NCI-H748 treated with DMSO at 0.1 percent for 48 hours (cell line): ENCODE measurements at regions not wholly inside any gene's neighbourhood (a gene's known extent, or its start where the extent isn't known, plus 50 kb on each side); places are given as distances from the start of the nearest gene placed in this dataset.
"Not testable (repeated sequence)": the region's sequence is repeated elsewhere in the genome, so short reads cannot be mapped to it uniquely, and the experiment has no call there.

Experiments used
- DNase-seq: peaks from one replicate; lab custom pipeline; 2025; lab: John Stamatoyannopoulos, UW

DNA sequence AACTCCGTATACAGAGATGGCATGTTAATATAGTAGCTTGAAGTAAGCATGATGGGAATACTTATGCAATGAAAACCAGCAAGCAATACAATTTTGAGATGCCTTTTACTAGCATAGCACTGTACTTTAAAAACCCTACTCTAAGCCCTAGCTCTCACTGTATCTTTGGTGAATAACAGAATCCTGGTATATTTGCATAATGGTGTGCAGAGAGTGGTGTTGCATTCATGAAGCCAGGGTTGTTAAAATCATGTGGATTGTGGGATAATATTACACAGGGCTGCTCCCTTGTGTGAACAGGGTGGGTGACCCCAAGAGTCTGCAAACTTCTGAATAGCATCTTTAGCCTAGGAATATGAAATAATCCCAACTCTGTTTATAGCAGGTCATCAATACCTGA, 105.2 kb upstream of the BMP2 start:
- no peak for DNase-seq

DNA sequence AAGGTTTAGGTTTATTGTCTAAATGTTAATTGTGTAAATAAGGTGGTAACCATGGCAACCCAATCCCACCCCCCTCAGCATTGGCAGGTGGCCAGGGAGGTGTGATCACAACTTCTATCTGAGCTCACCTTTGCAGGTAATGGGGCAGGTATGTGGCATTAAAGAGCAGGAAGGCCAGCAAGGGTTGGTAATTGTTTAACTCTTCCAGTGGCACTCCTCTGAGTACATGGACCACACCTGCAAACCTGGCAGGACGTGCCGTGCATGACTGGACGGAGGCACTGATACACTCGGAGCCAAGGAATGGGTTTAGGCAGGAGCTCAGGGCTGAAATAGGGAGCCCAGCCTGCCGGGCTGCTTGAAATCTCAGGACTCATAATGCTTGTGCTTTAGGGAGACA, 107.0 kb upstream of the BMP2 start:
- no peak for DNase-seq

DNA sequence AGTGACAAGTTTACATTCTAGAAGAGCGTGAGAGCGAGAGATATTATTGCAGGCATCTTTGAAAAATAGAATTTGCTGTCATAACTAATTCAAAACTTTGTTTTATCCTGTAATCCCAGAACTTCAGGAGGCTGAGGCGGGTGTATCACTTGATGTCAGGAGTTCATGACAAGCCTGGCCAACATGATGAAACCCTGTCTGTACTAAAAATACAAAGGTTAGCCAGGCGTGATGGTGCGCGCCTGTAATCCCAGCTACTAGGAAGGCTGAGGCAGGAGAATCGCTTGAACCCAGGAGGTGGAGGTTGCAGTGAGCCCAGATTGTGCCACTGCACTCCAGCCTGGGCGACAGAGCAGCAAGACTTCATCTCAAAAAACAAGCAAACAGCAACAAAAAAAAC, 108.6 kb upstream of the BMP2 start:
- not testable (repeated sequence) for DNase-seq

DNA sequence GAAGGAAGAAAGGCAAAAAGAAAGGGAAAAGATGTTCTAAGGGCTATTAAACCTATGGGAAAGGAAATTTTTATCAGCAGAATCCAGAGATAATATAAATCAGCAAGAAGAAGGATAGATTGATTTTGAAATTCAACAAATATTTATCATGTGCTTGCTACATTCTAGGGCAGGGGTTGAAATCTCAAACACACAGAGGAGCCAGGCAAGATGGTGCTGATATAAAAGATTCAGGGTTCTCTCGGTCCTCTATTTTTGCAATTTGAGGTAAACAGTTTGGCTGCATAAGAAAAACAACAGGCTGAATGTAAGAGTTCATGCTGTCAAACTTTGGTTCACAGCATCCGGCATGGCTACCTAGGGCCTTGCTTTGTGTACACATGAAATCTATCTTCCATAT, 109.6 kb upstream of the BMP2 start:
- no peak for DNase-seq

DNA sequence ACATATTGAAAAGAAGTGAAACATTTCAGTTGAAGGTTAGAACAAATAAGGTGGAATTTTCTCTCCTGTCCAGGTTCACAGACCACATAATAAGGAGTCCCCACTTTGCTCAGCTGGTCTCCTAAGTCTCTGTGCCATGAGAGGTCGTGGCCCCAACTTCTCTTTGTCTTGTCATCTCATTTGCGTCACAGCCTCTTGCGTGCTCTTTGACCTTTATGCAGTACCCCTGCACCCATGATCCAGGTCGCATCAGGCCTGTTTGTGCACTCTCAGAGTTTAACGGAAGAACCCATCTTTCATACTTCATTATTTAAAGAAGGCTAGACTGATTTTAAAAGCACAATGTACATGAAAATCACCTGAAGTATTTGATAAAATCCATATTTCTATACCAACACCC, 110.4 kb upstream of the BMP2 start:
- DNase-seq: no peak

DNA sequence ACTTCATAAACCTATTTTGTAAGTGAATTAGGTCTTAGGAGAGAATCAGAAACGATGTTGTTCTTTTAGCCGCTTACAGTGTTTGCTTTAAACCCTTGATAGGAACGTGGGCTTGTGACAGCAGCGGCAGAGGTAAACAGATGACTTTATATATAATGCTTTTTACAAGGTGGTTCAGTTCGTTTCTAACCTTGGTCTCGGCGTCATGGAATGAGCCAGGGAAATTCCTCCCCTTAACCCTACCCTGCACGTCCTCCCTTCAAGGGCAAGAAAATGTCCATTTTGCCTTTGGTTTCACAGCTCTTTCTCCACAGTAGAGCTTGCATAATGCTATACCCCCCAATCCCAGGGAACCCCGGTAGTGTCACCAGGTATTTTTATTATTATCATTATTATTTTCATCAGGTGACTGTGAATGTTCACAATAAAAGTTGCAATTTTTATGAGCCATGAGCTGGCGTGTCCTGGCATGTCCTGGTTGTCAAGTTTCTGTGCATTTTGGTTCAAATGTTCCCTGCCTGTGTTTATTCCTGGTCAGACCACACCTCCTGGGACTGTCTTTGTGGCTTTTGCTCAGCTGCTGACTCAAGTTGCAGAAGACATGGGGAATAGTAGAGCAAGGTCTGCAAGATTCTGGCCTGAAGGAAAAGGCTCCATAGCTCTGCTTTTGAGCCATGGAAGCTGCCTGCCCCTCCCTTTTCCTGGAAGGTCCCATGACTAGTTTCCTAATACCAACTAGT, 112.8 kb upstream of the BMP2 start:
- no peak for DNase-seq

DNA sequence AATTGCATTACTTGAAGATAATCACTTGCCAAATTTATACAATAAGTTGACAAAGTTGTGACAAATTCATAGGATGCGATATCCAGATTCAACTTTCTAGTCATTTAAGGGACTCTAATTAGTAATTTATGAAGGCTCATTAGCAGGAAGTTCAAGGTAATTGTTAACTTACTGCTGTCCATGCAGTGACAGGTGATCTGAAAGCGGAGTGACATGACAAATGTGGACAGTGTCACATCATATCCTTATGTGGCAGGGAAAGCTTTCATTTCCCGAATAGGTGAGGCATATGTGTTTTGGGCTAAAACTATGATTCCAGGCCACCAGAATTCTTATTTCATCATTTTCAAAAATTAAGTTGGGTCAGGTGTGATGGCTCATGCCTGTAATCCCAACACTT, 115.9 kb upstream of the BMP2 start:
- no peak for DNase-seq

DNA sequence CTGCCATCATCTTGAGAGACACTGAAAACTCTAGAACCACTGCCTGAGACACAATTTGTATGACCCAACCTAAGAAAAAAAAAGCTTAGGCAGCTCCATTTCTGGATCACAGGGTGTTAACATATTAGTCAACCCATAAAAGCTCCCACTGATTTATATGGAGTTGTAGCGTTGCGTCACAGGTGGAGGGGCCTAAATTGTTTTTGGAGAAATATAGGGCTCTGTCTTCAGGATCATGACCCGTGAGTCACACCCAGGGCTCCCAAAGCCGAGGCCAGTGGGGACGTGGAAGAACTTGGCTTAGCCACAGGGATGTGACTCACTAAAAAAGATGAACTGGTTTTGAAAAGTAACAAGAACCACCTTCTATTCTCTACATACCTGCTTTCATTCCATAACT, 116.5 kb upstream of the BMP2 start:
- DNase-seq: no peak

DNA sequence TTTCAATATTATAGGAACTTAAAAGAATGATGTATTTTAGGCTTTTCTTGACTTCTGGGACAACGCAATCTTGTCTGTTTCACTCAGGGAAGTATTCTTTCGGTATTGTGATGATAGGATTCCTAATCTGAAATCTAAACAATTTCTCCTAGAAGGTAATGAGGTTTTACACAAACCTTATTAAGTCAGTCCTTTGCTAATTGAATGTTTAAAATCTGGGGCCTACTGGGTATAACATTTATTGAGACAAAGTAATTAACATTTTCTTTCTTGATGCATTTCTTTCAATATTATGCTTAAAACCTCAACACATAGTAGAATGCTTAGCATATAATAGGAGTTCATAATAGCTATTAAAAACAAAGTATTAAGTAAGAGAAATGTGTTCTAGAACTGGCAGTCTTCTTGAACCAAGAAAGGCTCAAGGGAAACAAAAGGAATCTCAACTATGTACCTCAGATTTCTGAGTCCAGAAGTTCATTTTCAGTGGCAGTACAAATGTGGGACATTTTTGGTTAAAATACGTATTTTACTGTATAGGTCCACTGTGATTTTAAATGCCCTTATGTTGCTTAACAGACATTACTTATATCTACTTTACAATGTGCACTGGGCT, 121.4 kb upstream of the BMP2 start:
- DNase-seq: no peak

DNA sequence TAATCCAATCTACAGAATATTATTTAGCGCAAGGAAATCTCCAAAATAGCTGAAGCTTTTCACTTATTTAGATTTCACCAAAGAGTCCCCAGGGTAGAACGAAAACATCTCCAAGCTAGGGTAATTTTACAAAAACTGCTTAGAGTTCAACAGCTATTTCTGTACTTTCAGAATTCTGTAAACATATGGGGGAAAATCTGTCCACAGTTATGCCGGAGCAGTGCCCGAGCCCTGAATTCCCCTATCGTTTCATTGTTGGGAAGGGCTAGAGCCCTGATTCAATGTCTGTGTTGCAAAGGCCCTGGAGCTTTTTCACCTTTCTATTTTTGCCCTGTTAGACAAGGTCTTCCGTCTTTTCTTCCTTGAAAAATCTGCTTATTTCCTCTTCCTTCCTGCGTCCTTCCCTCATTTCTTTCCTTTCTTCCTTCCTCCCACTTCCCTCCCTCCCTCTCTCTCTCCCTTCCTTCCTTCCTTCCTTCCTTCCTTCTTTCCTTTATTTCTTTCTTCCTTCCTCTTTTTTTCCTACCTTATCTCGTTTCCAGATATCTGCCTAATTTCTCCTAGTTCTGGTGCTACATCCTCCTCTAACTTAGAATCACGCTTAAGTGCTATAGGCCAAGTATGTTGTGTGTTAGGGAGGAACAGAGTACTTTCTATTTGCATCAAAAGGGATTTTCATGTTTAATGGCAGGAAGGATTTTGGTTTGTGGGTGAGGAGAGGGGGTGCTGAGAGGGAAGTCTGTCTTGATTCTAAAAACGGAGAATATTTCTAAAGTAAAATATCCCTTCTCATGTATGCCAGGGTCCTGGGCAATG, 122.5 kb upstream of the BMP2 start:
- no peak for DNase-seq

DNA sequence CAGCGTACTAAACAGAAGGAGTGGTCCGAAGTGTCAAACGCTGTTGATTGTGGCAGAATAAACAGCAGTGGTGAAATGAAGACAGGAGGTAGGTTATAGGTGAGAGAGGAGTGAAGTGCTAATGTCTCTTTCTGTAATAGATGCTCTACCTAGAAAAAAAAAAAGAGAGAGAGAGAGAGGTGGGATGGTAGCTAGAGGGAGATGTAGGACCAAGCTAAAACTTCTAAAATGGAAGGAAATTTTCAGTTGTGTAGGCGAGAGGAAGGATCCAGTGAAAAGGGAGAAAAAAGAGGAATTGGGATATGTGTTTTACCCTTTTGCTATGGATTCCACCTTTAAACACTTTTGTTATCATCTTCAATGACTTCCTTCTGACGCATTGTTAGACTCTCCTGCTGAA, 126.5 kb upstream of the BMP2 start:
- no peak for DNase-seq

DNA sequence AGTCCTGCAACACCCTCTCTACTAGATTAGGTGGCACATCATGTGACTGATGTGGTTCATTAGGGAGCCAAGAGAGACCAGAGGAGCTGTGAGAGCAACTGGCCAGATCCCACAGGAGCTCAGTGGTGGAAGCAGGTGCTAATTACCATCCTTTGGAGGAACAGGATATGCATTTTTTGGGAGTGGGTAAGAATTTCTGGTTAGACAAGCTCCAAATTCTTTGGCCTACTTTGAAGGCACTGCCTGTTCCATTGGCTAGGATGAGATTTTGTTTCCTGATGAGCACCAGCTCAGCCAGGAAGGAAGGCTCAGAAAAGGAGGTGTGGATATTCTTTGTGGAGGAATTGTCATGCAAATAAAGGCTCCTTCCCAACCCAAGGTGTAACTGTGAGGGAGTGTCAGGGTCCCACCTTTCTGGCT, 130.3 kb upstream of the BMP2 start:
- no peak for DNase-seq

DNA sequence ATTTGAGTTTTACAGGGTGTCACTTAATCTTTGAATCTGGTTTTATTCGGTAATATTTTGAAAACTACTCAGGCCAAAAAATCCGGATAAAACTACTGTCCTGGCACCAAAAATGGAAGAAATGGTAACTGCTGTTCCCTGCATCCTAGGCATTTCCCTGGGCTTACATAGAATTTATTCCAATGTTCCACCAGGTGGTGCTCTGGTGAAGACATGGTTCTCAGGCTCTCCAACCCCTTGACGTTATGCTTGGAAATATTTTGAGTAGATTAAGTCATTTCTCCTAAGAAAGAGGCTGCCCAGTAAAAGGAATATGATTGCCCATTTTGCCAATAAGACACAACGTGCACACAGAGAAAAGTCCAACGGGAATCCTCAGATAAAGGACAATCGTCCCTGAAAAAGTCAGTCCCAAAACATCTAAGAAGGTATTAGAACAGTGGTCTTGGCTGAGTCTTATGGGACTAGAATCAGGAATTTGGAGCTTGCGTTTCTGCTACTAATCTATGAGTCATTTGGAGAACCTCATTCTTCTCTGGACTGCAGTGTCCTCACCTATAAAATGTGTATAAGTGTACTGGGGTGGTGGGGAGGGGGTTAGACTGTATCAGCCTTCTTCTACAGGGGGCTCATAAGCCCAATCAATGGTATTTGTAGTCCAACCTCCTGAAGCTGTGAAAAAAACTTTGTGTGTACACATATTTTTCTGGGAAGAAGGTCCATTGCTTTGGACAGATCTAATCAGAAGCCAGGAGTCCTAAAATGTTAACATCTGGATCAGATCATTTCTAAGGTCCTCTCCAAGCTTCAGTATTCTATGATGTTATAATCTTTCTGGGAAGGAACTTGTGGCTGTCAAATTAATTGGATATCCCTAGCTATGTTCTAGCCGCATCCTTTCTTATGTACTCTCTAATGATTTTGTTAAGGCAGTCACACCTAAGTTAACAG, 131.0 kb upstream of the BMP2 start:
- peak; percentile 38 for DNase-seq

DNA sequence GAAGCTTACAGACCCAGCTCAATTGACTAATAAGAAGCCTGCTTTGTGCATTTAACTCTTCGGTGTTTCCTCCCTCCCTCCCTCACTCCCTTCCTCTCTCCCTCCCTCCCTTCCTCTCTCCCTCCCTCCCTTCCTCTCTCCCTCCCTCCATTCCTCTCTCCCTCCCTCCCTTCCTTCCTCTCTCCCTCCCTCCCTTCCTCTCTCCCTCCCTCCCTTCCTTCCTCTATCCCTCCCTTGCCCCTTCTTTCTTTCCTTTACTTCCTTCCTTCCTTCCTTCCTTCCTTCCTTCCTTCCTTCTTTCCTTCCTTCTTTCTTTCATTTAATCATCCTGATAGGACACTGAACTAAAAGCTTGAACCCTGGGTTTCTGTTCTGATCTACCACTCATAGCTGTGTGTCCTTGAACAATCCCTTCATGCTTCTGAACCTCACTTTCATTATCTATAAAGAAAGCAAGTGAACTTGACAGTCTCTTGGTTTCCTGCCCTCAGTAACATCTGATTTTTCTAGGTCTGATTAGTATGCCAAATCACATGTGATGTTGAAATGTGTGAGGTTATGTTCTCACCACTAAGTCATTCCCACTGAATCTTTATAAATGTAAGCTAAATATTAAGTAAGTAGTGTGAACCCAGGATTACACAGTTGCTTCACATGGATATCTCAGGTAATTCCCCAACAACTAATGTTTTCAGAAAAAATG, 132.3 kb upstream of the BMP2 start:
- DNase-seq: no peak

DNA sequence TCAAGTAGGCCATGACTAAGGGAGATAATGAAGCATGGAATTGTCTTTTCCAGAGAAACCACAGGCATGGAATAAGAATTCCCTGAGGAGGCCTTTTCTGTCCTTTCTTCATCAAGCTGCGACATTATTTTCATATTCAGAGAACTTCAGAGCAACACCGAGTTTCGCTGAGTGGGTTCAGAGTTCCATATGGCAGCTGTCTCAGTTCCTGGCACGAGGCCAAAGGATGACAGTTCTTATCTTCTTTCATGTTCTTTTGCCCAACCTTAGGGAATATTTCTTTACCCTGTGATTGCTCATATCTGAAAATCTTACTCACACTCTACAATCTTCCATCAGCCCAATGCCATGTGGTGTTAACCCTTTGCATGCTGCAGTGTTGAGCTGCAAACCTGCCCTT, 135.3 kb upstream of the BMP2 start:
- no peak for DNase-seq

DNA sequence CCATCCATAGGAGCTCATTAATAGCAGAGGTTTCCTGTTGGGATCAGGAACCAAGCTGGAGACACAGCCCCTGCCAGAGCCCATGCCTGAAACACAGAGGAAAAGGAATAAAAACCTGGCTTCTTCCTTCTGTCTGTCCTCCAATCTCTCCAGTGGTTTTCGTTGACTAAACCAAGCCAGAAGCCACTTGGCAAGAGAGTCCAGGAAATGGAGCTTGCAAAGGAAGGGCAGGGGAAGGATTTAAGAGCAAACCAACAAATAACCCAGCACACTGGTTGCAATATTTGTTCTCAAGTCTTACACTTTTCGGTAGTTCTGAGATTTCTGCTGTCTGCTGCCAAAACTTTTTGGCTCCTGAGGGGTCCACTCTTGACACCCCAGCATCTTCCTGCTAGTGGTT, 137.0 kb upstream of the BMP2 start:
- DNase-seq: no peak

DNA sequence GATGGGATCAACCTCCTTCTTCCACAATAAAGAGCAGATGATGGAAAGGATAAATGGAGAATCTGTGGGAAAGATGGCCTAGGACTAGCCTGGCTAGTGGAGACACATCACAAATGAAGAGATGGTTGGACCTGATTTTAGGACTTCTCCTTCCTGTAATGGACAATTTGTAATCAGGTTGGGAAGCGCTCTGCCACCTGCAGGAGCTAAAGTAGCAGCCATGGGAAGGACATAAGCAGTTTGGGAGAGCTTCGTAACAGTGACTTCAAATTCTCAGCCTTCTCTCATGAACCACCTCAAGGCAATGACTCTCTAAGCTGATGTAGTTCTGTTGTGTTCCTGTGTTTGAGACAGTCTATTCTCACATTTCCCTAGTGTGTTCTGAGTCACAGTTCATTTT, 137.9 kb upstream of the BMP2 start:
- DNase-seq: no peak

DNA sequence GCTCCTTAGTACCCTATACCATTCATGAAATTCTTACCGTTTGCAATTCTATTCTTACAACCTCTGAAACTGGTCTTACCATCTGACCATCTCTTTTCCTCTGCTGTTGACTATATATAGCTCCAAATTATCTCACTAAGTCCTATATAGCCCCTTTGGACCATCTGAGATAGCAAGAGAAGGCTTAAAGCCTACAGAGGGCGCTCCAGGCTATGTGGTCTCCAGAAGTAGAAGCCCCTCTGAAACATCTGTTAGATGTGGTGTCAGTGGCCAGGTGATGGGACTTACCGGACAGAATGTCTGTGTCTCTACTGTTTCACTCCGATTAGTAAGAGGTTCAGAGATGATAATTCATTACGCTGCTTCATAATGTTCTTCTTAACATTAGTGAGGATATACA, 140.7 kb upstream of the BMP2 start:
- DNase-seq: no peak

DNA sequence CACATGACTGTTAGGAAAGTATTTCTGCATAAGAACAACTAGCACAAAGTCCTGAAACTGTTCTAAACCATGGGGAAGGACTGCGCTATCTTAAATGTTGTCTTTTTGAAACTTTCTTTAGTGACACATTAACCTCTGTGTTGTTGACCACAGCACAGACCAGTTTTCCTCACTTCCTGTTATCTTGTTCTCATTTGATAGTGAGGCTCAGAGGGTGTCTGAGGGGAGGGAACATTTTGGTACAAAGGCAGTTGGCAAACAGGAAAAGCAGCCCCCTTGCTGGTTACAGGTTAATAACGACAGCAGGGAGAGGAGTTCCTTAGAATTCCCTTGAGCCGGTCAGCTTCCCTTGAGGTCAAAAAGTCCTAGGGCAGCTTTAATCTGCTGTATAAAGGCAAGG, 143.5 kb upstream of the BMP2 start:
- DNase-seq: no peak

DNA sequence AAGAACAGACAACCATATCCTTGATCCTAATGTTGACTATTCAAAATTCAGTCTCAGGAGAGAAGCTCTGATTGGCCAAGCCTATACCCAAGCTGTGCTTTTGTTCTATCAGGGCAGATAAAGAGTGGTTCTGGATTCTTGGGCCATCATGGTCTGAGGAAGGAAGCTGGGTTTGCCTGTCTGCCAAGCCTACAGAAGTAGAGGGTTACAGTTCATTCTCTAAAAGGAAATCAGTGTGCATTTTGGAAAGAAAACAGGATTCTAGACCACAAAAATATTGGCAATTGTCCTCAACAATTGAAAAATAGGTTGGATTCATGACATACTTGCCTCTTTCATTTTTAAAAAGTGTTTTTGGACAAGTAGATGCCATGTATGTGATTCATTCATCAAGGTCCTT, 145.4 kb upstream of the BMP2 start:
- DNase-seq: no peak

DNA sequence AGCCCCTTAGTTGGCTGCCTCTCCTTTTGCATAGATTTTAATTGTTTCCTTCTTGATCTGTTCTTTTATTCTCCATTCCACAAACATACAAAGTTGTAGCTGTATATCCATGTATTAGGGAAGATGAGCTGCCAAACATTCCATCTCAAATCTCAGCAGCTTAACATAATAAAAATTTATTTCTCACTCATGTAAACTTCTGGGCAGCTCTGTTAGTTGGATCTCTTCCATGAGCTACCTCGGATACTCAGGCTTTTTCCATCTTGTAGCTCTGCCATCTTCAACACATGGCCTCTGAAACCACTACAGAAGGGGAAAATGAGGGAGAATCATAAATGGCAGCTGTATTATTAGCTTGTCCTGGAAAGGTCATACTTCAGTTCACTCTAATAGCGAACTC, 149.4 kb upstream of the BMP2 start:
- no peak for DNase-seq

DNA sequence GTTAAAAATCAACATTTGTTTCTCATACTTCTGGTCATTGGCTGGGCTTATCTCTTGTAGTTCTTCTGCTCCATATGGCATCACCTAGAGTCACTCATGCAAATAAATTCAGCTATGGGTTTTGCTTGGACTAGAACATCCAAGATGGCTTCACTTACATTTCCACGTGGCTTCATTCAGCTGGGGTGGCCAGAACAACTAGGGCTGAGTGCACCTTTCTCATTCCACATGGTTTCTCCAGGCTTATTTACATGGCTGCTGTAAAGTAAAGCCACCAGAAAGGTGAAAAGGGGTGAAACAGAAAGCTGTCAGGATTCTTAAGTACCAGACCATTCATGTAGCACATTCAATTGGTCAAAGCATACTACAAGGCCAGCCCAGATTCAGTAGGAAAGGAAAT, 151.1 kb upstream of the BMP2 start:
- DNase-seq: no peak
